ENCODE measurements at regions not wholly inside any gene's neighbourhood (a gene's known extent, or its start where the extent isn't known, plus 50 kb on each side); places are given as distances from the start of the nearest gene placed in this dataset.
"Not testable (repeated sequence)": the region's sequence is repeated elsewhere in the genome, so short reads cannot be mapped to it uniquely, and the experiment has no call there.

DNA sequence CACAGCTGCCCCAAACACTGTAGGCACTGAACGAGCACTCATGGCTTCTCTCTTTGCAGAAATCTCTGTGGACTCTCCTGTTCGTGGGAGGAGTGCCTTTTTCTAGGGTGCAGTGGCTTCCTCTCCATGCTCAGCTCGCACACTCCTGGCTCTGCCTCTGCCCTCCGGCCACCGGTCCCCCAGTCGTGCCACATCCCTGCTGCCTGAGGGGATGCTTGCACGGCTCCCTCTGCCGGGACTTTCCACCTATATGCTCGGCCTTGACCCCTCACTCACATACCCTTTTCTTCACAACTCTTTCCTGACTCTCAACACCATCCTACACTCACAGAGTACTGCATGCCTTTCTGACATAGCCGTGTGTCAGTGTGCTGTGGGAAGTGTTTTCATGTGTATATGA is 845.6 kb upstream of the TPTE start:
- H3K4me3 ChIP-seq (ENCODE audit: low read length in 2 of 2); ATAC-seq (ENCODE audit: low FRiP score); H3K9me3 ChIP-seq (ENCODE audit: control insufficient read depth, low read length); H3K36me3 ChIP-seq (ENCODE audit: control insufficient read depth in 1 of 2, insufficient read depth in 2 of 2, low read length in 1 of 2); DNase-seq; H3K4me1 ChIP-seq (ENCODE audit: control insufficient read depth in 1 of 2, insufficient read depth in 2 of 2, low read length in 2 of 2); intact Hi-C loops (cut with DNase I); H3K27ac ChIP-seq (ENCODE audit: low read depth in 1 of 2, low read length in 2 of 2); H3K27me3 ChIP-seq (ENCODE audit: control insufficient read depth in 1 of 2, insufficient read depth in 2 of 2, low read length in 1 of 2): not testable (repeated sequence)
- 76 to 81% methylated on average over 6 to 8 of the region's 10 CpGs for WGBS, 2 donors

DNA sequence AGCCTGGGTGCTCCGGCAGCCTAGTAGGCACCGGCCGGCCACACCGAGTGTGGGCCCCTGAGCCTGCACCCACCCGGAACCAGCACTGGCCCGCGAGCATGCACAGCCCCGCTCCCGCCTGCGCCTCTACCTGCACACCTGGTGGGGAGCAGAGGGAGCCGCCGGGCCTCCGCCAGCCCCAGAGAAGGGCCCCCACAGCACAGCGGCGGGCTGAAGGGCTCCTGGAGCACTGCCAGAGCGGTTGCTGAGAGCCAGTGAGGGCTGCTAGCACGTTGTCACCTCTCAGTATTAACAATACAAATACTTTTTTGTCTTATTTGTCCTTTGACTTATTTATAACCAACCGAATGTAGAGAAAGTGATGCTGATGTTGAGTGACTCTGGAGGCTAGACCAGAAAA is 842.4 kb upstream of the TPTE start:
- intact Hi-C loops (cut with DNase I); H3K27me3 ChIP-seq (ENCODE audit: control insufficient read depth in 1 of 2, insufficient read depth in 2 of 2, low read length in 1 of 2); H3K36me3 ChIP-seq (ENCODE audit: control insufficient read depth in 1 of 2, insufficient read depth in 2 of 2, low read length in 1 of 2); H3K9me3 ChIP-seq (ENCODE audit: control insufficient read depth, low read length); H3K27ac ChIP-seq (ENCODE audit: low read depth in 1 of 2, low read length in 2 of 2); ATAC-seq (ENCODE audit: low FRiP score); H3K4me1 ChIP-seq (ENCODE audit: control insufficient read depth in 1 of 2, insufficient read depth in 2 of 2, low read length in 2 of 2); H3K4me3 ChIP-seq (ENCODE audit: low read length in 2 of 2): not testable (repeated sequence)
- peak in 1 of 2 donors; percentile 55 for DNase-seq
- whole genome bisulfite sequencing, 2 donors = 40 to 62% methylated on average over 4 to 7 of the region's 18 CpGs

- 62 to 81% methylated on average over 8 to 12 of the region's 14 CpGs for WGBS, 2 donors
- ATAC-seq (ENCODE audit: low FRiP score); H3K36me3 ChIP-seq (ENCODE audit: control insufficient read depth in 1 of 2, insufficient read depth in 2 of 2, low read length in 1 of 2); H3K27me3 ChIP-seq (ENCODE audit: control insufficient read depth in 1 of 2, insufficient read depth in 2 of 2, low read length in 1 of 2); H3K4me1 ChIP-seq (ENCODE audit: control insufficient read depth in 1 of 2, insufficient read depth in 2 of 2, low read length in 2 of 2); H3K9me3 ChIP-seq (ENCODE audit: control insufficient read depth, low read length); intact Hi-C loops (cut with DNase I); DNase-seq; H3K27ac ChIP-seq (ENCODE audit: low read depth in 1 of 2, low read length in 2 of 2); H3K4me3 ChIP-seq (ENCODE audit: low read length in 2 of 2): not testable (repeated sequence)
These were observed 832.4 kb upstream of the TPTE start for GRCh38 chr21:9688945-9689344.

DNA sequence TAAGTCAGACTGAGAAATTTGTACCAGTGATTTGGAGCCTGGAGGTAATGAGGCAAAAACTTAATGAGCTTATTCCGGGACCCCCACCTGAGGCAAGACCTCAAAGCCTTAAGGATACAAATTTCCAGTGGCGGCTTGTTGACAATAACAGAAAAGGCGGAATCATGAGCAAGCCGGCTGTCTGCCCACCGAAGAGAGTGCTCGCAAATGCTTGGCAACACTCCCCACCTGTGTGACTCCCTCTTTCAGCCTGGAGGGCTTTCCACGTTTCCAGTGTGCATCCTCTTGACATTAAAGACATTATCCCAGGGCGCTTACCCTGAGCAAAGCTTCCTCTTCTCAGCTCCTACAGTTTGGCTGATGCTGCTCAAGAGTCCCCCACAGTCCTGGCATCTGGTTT is 830.4 kb upstream of the TPTE start:
- DNase-seq = peak in 1 of 2 donors; percentile 29
- H3K27me3 ChIP-seq (ENCODE audit: control insufficient read depth in 1 of 2, insufficient read depth in 2 of 2, low read length in 1 of 2); H3K4me3 ChIP-seq (ENCODE audit: low read length in 2 of 2); intact Hi-C loops (cut with DNase I); H3K27ac ChIP-seq (ENCODE audit: low read depth in 1 of 2, low read length in 2 of 2); H3K36me3 ChIP-seq (ENCODE audit: control insufficient read depth in 1 of 2, insufficient read depth in 2 of 2, low read length in 1 of 2); ATAC-seq (ENCODE audit: low FRiP score); H3K9me3 ChIP-seq (ENCODE audit: control insufficient read depth, low read length); H3K4me1 ChIP-seq (ENCODE audit: control insufficient read depth in 1 of 2, insufficient read depth in 2 of 2, low read length in 2 of 2): not testable (repeated sequence)
- WGBS, 2 donors = 74 to 83% methylated on average over 6 of the region's 8 CpGs

DNA sequence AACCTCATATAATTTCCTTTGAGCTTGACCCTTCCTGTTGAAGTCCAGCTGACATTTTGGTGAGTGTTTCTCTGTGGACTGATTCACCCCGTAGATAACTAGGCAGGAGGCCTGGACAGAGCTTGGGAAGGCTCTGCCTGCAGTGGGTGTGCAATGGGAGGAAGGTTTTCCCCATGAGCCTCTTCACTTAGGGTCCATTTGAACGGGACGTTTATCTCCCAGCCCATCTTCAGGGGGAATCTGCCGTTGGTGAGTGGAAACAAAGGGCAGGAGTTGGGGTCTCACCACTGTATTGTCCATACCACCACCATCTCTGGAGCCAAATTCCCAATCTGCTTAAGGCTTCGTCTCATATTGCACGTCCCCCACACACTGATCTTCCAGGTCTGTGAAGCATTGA is 825.6 kb upstream of the TPTE start:
- H3K4me1 ChIP-seq (ENCODE audit: control insufficient read depth in 1 of 2, insufficient read depth in 2 of 2, low read length in 2 of 2); H3K27me3 ChIP-seq (ENCODE audit: control insufficient read depth in 1 of 2, insufficient read depth in 2 of 2, low read length in 1 of 2); H3K4me3 ChIP-seq (ENCODE audit: low read length in 2 of 2); H3K9me3 ChIP-seq (ENCODE audit: control insufficient read depth, low read length); H3K36me3 ChIP-seq (ENCODE audit: control insufficient read depth in 1 of 2, insufficient read depth in 2 of 2, low read length in 1 of 2); intact Hi-C loops (cut with DNase I); H3K27ac ChIP-seq (ENCODE audit: low read depth in 1 of 2, low read length in 2 of 2): not testable (repeated sequence)
- DNase-seq (peak in 1 of 2 donors; percentile 20), ATAC-seq (ENCODE audit: low FRiP score) (peak; percentile 53)
- WGBS, 2 donors = 48 to 52% methylated on average over 6 of the region's 6 CpGs

GRCh38 chr21:9697751-9698150 is 823.6 kb upstream of the TPTE start:
- H3K27ac ChIP-seq (ENCODE audit: low read depth in 1 of 2, low read length in 2 of 2); intact Hi-C loops (cut with DNase I); H3K27me3 ChIP-seq (ENCODE audit: control insufficient read depth in 1 of 2, insufficient read depth in 2 of 2, low read length in 1 of 2); H3K4me1 ChIP-seq (ENCODE audit: control insufficient read depth in 1 of 2, insufficient read depth in 2 of 2, low read length in 2 of 2); H3K9me3 ChIP-seq (ENCODE audit: control insufficient read depth, low read length); H3K4me3 ChIP-seq (ENCODE audit: low read length in 2 of 2); H3K36me3 ChIP-seq (ENCODE audit: control insufficient read depth in 1 of 2, insufficient read depth in 2 of 2, low read length in 1 of 2): not testable (repeated sequence)
- peak in 1 of 2 donors; percentile 15 for DNase-seq
- peak; percentile 27 for ATAC-seq (ENCODE audit: low FRiP score)
- WGBS, 2 donors = 75 to 86% methylated on average over 3 of the region's 8 CpGs

DNA sequence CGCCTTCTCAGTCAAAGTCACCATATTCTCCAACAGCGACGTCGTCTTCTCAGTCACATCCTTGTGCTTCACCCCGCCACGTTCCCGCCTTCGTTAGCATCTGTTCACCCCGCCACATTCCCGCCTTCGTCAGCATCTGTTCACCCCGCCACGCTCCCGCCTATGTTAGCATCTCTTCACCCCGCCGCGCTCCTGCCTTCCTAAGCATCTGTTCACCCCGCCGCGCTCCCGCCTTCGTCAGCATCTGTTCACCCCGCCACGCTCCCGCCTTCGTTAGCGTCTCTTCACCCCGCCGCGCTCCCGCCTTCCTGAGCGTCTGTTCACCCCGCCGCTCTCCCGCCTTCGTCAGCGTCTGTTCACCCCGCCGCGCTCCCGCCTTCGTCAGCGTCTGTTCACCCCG is 816.4 kb upstream of the TPTE start:
- H3K27ac ChIP-seq (ENCODE audit: low read depth in 1 of 2, low read length in 2 of 2); DNase-seq; ATAC-seq (ENCODE audit: low FRiP score); H3K4me3 ChIP-seq (ENCODE audit: low read length in 2 of 2); H3K27me3 ChIP-seq (ENCODE audit: control insufficient read depth in 1 of 2, insufficient read depth in 2 of 2, low read length in 1 of 2); intact Hi-C loops (cut with DNase I); H3K4me1 ChIP-seq (ENCODE audit: control insufficient read depth in 1 of 2, insufficient read depth in 2 of 2, low read length in 2 of 2); H3K9me3 ChIP-seq (ENCODE audit: control insufficient read depth, low read length); H3K36me3 ChIP-seq (ENCODE audit: control insufficient read depth in 1 of 2, insufficient read depth in 2 of 2, low read length in 1 of 2): not testable (repeated sequence)
- WGBS, 2 donors = 75 to 76% methylated on average over 27 to 39 of the region's 44 CpGs

GRCh38 chr21:9705455-9705854 is 815.9 kb upstream of the TPTE start:
- intact Hi-C loops (cut with DNase I); H3K9me3 ChIP-seq (ENCODE audit: control insufficient read depth, low read length); ATAC-seq (ENCODE audit: low FRiP score); H3K27ac ChIP-seq (ENCODE audit: low read depth in 1 of 2, low read length in 2 of 2); DNase-seq; H3K4me1 ChIP-seq (ENCODE audit: control insufficient read depth in 1 of 2, insufficient read depth in 2 of 2, low read length in 2 of 2); H3K36me3 ChIP-seq (ENCODE audit: control insufficient read depth in 1 of 2, insufficient read depth in 2 of 2, low read length in 1 of 2); H3K27me3 ChIP-seq (ENCODE audit: control insufficient read depth in 1 of 2, insufficient read depth in 2 of 2, low read length in 1 of 2); H3K4me3 ChIP-seq (ENCODE audit: low read length in 2 of 2): not testable (repeated sequence)
- WGBS, 2 donors = 73 to 74% methylated on average over 20 to 37 of the region's 63 CpGs

DNA sequence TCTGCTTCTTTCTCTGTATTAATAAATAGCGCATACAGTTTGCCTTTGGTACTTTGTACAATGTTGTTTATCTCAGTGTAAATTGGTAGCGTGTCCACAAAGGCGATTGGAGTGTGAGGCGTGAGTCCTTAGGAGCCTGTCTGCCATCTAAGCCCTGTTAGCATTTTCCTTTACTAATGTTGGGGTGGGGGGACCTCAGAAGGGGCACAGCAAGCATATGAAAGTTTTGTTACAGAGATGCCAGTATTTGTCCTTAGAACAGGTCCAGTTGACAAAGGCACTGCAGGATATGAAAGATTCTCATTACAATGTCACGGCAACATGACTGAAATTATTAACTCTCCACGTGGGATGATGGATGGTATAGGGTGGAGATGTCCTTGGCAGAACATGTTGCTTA is 796.8 kb upstream of the TPTE start:
- H3K4me1 ChIP-seq (ENCODE audit: control insufficient read depth in 1 of 2, insufficient read depth in 2 of 2, low read length in 2 of 2); H3K4me3 ChIP-seq (ENCODE audit: low read length in 2 of 2); H3K9me3 ChIP-seq (ENCODE audit: control insufficient read depth, low read length); DNase-seq; intact Hi-C loops (cut with DNase I); H3K36me3 ChIP-seq (ENCODE audit: control insufficient read depth in 1 of 2, insufficient read depth in 2 of 2, low read length in 1 of 2); H3K27ac ChIP-seq (ENCODE audit: low read depth in 1 of 2, low read length in 2 of 2); ATAC-seq (ENCODE audit: low FRiP score); H3K27me3 ChIP-seq (ENCODE audit: control insufficient read depth in 1 of 2, insufficient read depth in 2 of 2, low read length in 1 of 2): not testable (repeated sequence)
- WGBS, 2 donors = 53 to 54% methylated on average over 6 of the region's 6 CpGs

All from aorta (tissue), 5 donors.